ENCODE measurements at regions not wholly inside any gene's neighbourhood (a gene's known extent, or its start where the extent isn't known, plus 50 kb on each side); places are given as distances from the start of the nearest gene placed in this dataset.
"Not testable (repeated sequence)": the region's sequence is repeated elsewhere in the genome, so short reads cannot be mapped to it uniquely, and the experiment has no call there.

GRCh38 chr3:146709969-146710368 is 104.8 kb upstream of the PLSCR5 start:
- no peak for DNase-seq
- Histone ChIP-seq H3K4me3 (ENCODE audit: control insufficient read depth in 1 of 7, extremely low read depth in 1 of 7, insufficient read depth in 4 of 7, low read depth in 2 of 7, low read length in 6 of 7) (no peak overlapping the region), H3K27me3 (replicated peaks in 2 of 5; ENCODE audit: control insufficient read depth in 4 of 5, insufficient read depth in 5 of 5, low read length in 4 of 5) (no peaks in the 10 kb centered on the region), H3K4me1 (ENCODE audit: control extremely low read depth in 1 of 4, control insufficient read depth in 4 of 4, insufficient read depth in 4 of 4, low read length in 3 of 4) (no peaks in the 10 kb centered on the region), H3K36me3 (ENCODE audit: control insufficient read depth in 4 of 4, insufficient read depth in 4 of 4, low read length in 3 of 4) (no peaks in the 10 kb centered on the region), H3K9me3 (ENCODE audit: control extremely low read depth in 1 of 5, control insufficient read depth in 4 of 5, insufficient read depth in 2 of 5, low read depth in 1 of 5, low read length in 4 of 5) (no peaks in the 10 kb centered on the region), H3K27ac (ENCODE audit: insufficient read depth in 1 of 2, low read depth in 1 of 2, low read length in 2 of 2, poor library complexity in 1 of 2, severe bottlenecking in 2 of 2) (no peak overlapping the region)
- ChIA-PET CTCF (no interaction called here), POLR2A (no interaction called here)
- WGBS (ENCODE audit: insufficient coverage): no CpG with 5 or more reads among the region's 3 CpGs

- no peak for DNase-seq
- no CpG with 5 or more reads among the region's 2 CpGs for whole genome bisulfite sequencing (ENCODE audit: insufficient coverage)
- POLR2A ChIA-PET: no interaction called here
Measured at GRCh38 chr3:146705225-146705624, 100.1 kb upstream of the PLSCR5 start.

GRCh38 chr3:146702237-146702636 is 97.1 kb upstream of the PLSCR5 start:
- WGBS (ENCODE audit: insufficient coverage): 91% methylated on average over 4 of the region's 5 CpGs
- H3K4me1 ChIP-seq (ENCODE audit: control extremely low read depth in 1 of 4, control insufficient read depth in 4 of 4, insufficient read depth in 4 of 4, low read length in 3 of 4): no peaks in the 10 kb centered on the region
- no peaks in the 10 kb centered on the region for H3K9me3 ChIP-seq (ENCODE audit: control extremely low read depth in 1 of 5, control insufficient read depth in 4 of 5, insufficient read depth in 2 of 5, low read depth in 1 of 5, low read length in 4 of 5)
- ChIA-PET POLR2A (no interaction called here), CTCF (no interaction called here)
- H3K4me3 ChIP-seq (ENCODE audit: control insufficient read depth in 1 of 7, extremely low read depth in 1 of 7, insufficient read depth in 4 of 7, low read depth in 2 of 7, low read length in 6 of 7): no peak overlapping the region
- DNase-seq: no peak
- H3K36me3 ChIP-seq (ENCODE audit: control insufficient read depth in 4 of 4, insufficient read depth in 4 of 4, low read length in 3 of 4): no peaks in the 10 kb centered on the region
- H3K27ac ChIP-seq (ENCODE audit: insufficient read depth in 1 of 2, low read depth in 1 of 2, low read length in 2 of 2, poor library complexity in 1 of 2, severe bottlenecking in 2 of 2): no peak overlapping the region
- H3K27me3 ChIP-seq (replicated peaks in 2 of 5; ENCODE audit: control insufficient read depth in 4 of 5, insufficient read depth in 5 of 5, low read length in 4 of 5): no peaks in the 10 kb centered on the region

More at GRCh38 chr3:146705225-146705624, 100.1 kb upstream of the PLSCR5 start:
- H3K27ac ChIP-seq (ENCODE audit: insufficient read depth in 1 of 2, low read depth in 1 of 2, low read length in 2 of 2, poor library complexity in 1 of 2, severe bottlenecking in 2 of 2): no peak overlapping the region
- H3K9me3 ChIP-seq (ENCODE audit: control extremely low read depth in 1 of 5, control insufficient read depth in 4 of 5, insufficient read depth in 2 of 5, low read depth in 1 of 5, low read length in 4 of 5): no peaks in the 10 kb centered on the region
- no peaks in the 10 kb centered on the region for H3K27me3 ChIP-seq (replicated peaks in 2 of 5; ENCODE audit: control insufficient read depth in 4 of 5, insufficient read depth in 5 of 5, low read length in 4 of 5)
- CTCF ChIA-PET: no interaction called here
- H3K4me1 ChIP-seq (ENCODE audit: control extremely low read depth in 1 of 4, control insufficient read depth in 4 of 4, insufficient read depth in 4 of 4, low read length in 3 of 4): no peaks in the 10 kb centered on the region
- no peak overlapping the region for H3K4me3 ChIP-seq (ENCODE audit: control insufficient read depth in 1 of 7, extremely low read depth in 1 of 7, insufficient read depth in 4 of 7, low read depth in 2 of 7, low read length in 6 of 7)
- no peaks in the 10 kb centered on the region for H3K36me3 ChIP-seq (ENCODE audit: control insufficient read depth in 4 of 4, insufficient read depth in 4 of 4, low read length in 3 of 4)

- Histone ChIP-seq H3K36me3 (ENCODE audit: control insufficient read depth in 4 of 4, insufficient read depth in 4 of 4, low read length in 3 of 4) (no peaks in the 10 kb centered on the region), H3K9me3 (ENCODE audit: control extremely low read depth in 1 of 5, control insufficient read depth in 4 of 5, insufficient read depth in 2 of 5, low read depth in 1 of 5, low read length in 4 of 5) (no peaks in the 10 kb centered on the region), H3K4me3 (ENCODE audit: control insufficient read depth in 1 of 7, extremely low read depth in 1 of 7, insufficient read depth in 4 of 7, low read depth in 2 of 7, low read length in 6 of 7) (no peak overlapping the region), H3K27ac (ENCODE audit: insufficient read depth in 1 of 2, low read depth in 1 of 2, low read length in 2 of 2, poor library complexity in 1 of 2, severe bottlenecking in 2 of 2) (no peak overlapping the region), H3K27me3 (replicated peaks in 2 of 5; ENCODE audit: control insufficient read depth in 4 of 5, insufficient read depth in 5 of 5, low read length in 4 of 5) (no peaks in the 10 kb centered on the region), H3K4me1 (ENCODE audit: control extremely low read depth in 1 of 4, control insufficient read depth in 4 of 4, insufficient read depth in 4 of 4, low read length in 3 of 4) (no peaks in the 10 kb centered on the region)
- no CpG with 5 or more reads among the region's 3 CpGs for WGBS (ENCODE audit: insufficient coverage)
- POLR2A ChIA-PET: no interaction called here
- CTCF ChIA-PET: no interaction called here
- no peak for DNase-seq
Measured at GRCh38 chr3:146701246-146701645, 96.1 kb upstream of the PLSCR5 start.

GRCh38 chr3:146700025-146700424 is 94.9 kb upstream of the PLSCR5 start:
- H3K27ac ChIP-seq (ENCODE audit: insufficient read depth in 1 of 2, low read depth in 1 of 2, low read length in 2 of 2, poor library complexity in 1 of 2, severe bottlenecking in 2 of 2); H3K4me3 ChIP-seq (ENCODE audit: control insufficient read depth in 1 of 7, extremely low read depth in 1 of 7, insufficient read depth in 4 of 7, low read depth in 2 of 7, low read length in 6 of 7); DNase-seq; H3K9me3 ChIP-seq (ENCODE audit: control extremely low read depth in 1 of 5, control insufficient read depth in 4 of 5, insufficient read depth in 2 of 5, low read depth in 1 of 5, low read length in 4 of 5); POLR2A ChIA-PET; H3K27me3 ChIP-seq (replicated peaks in 2 of 5; ENCODE audit: control insufficient read depth in 4 of 5, insufficient read depth in 5 of 5, low read length in 4 of 5); H3K36me3 ChIP-seq (ENCODE audit: control insufficient read depth in 4 of 4, insufficient read depth in 4 of 4, low read length in 3 of 4); CTCF ChIA-PET; H3K4me1 ChIP-seq (ENCODE audit: control extremely low read depth in 1 of 4, control insufficient read depth in 4 of 4, insufficient read depth in 4 of 4, low read length in 3 of 4): not testable (repeated sequence)

GRCh38 chr3:146692254-146692653 is 87.1 kb upstream of the PLSCR5 start:
- Histone ChIP-seq H3K4me1 (ENCODE audit: control extremely low read depth in 1 of 4, control insufficient read depth in 4 of 4, insufficient read depth in 4 of 4, low read length in 3 of 4) (no peaks in the 10 kb centered on the region), H3K9me3 (ENCODE audit: control extremely low read depth in 1 of 5, control insufficient read depth in 4 of 5, insufficient read depth in 2 of 5, low read depth in 1 of 5, low read length in 4 of 5) (peaks cover 0 to 4% (median 1%) of the 10 kb centered on the region in 5 experiments), H3K27ac (ENCODE audit: insufficient read depth in 1 of 2, low read depth in 1 of 2, low read length in 2 of 2, poor library complexity in 1 of 2, severe bottlenecking in 2 of 2) (no peak overlapping the region), H3K27me3 (replicated peaks in 2 of 5; ENCODE audit: control insufficient read depth in 4 of 5, insufficient read depth in 5 of 5, low read length in 4 of 5) (no peaks in the 10 kb centered on the region), H3K4me3 (ENCODE audit: control insufficient read depth in 1 of 7, extremely low read depth in 1 of 7, insufficient read depth in 4 of 7, low read depth in 2 of 7, low read length in 6 of 7) (no peak overlapping the region), H3K36me3 (ENCODE audit: control insufficient read depth in 4 of 4, insufficient read depth in 4 of 4, low read length in 3 of 4) (no peaks in the 10 kb centered on the region)
- WGBS (ENCODE audit: insufficient coverage): 93% methylated on average over 2 of the region's 2 CpGs
- ChIA-PET CTCF (no interaction called here), POLR2A (no interaction called here)
- no peak for DNase-seq

GRCh38 chr3:146685050-146685814 is 80.1 kb upstream of the PLSCR5 start:
- ChIA-PET CTCF (no interaction called here), POLR2A (no interaction called here)
- H3K36me3 ChIP-seq (ENCODE audit: control insufficient read depth in 4 of 4, insufficient read depth in 4 of 4, low read length in 3 of 4): no peaks in the 10 kb centered on the region
- WGBS (ENCODE audit: insufficient coverage): 88% methylated on average over 7 of the region's 8 CpGs
- no peak for DNase-seq
- no peak overlapping the region for H3K27ac ChIP-seq (ENCODE audit: insufficient read depth in 1 of 2, low read depth in 1 of 2, low read length in 2 of 2, poor library complexity in 1 of 2, severe bottlenecking in 2 of 2)
- H3K4me3 ChIP-seq (ENCODE audit: control insufficient read depth in 1 of 7, extremely low read depth in 1 of 7, insufficient read depth in 4 of 7, low read depth in 2 of 7, low read length in 6 of 7): no peak overlapping the region
- no peaks in the 10 kb centered on the region for H3K27me3 ChIP-seq (replicated peaks in 2 of 5; ENCODE audit: control insufficient read depth in 4 of 5, insufficient read depth in 5 of 5, low read length in 4 of 5)
- H3K9me3 ChIP-seq (ENCODE audit: control extremely low read depth in 1 of 5, control insufficient read depth in 4 of 5, insufficient read depth in 2 of 5, low read depth in 1 of 5, low read length in 4 of 5): peaks cover 0 to 2% (median 0%) of the 10 kb centered on the region in 5 experiments
- H3K4me1 ChIP-seq (ENCODE audit: control extremely low read depth in 1 of 4, control insufficient read depth in 4 of 4, insufficient read depth in 4 of 4, low read length in 3 of 4): no peaks in the 10 kb centered on the region

Measured in common myeloid progenitor, CD34-positive (primary cell).